ENCODE measurements at regions not wholly inside any gene's neighbourhood (a gene's known extent, or its start where the extent isn't known, plus 50 kb on each side); places are given as distances from the start of the nearest gene placed in this dataset.
"Not testable (repeated sequence)": the region's sequence is repeated elsewhere in the genome, so short reads cannot be mapped to it uniquely, and the experiment has no call there.

GRCh38 chr5:171542525-171543140, 123.2 kb downstream of the FGF18 start:
- peak; percentile 57 for FAIRE-seq

- no peak for FAIRE-seq
Measured at GRCh38 chr5:171543148-171543815, 123.8 kb downstream of the FGF18 start.

GRCh38 chr5:171544913-171545765, 125.7 kb downstream of the FGF18 start:
- FAIRE-seq: no peak

- FAIRE-seq: no peak
Measured at GRCh38 chr5:171549274-171549673, 129.8 kb downstream of the FGF18 start.

GRCh38 chr5:171553817-171554216, 134.4 kb downstream of the FGF18 start:
- not testable (repeated sequence) for FAIRE-seq

GRCh38 chr5:171555160-171555559, 135.7 kb downstream of the FGF18 start:
- no peak for FAIRE-seq

GRCh38 chr5:171562822-171563221, 143.4 kb downstream of the FGF18 start:
- no peak for FAIRE-seq

- no peak for FAIRE-seq
Measured at GRCh38 chr5:171568389-171568788, 148.9 kb downstream of the FGF18 start.

GRCh38 chr5:171569065-171569712, 149.7 kb downstream of the FGF18 start:
- FAIRE-seq: no peak

- FAIRE-seq: no peak
Measured at GRCh38 chr5:171570244-171570825, 150.9 kb downstream of the FGF18 start.

GRCh38 chr5:171571663-171572062, 152.2 kb downstream of the FGF18 start:
- FAIRE-seq: no peak

- no peak for FAIRE-seq
Measured at GRCh38 chr5:171573021-171573420, 153.6 kb downstream of the FGF18 start.

- no peak for FAIRE-seq
Measured at GRCh38 chr5:171573451-171574225, 154.2 kb downstream of the FGF18 start.

- no peak for FAIRE-seq
Measured at GRCh38 chr5:171574376-171574775, 154.9 kb downstream of the FGF18 start.

- FAIRE-seq: no peak
Measured at GRCh38 chr5:171575386-171575785, 155.9 kb downstream of the FGF18 start.

- no peak for FAIRE-seq
Measured at GRCh38 chr5:171575808-171576207, 156.4 kb downstream of the FGF18 start.

GRCh38 chr5:171577042-171577758, 157.8 kb downstream of the FGF18 start:
- no peak for FAIRE-seq

GRCh38 chr5:171578049-171578828, 158.8 kb downstream of the FGF18 start:
- no peak for FAIRE-seq

GRCh38 chr5:171578829-171579491, 159.5 kb downstream of the FGF18 start:
- no peak for FAIRE-seq

GRCh38 chr5:171579976-171580411, 160.5 kb downstream of the FGF18 start:
- no peak for FAIRE-seq
